ENCODE measurements at regions not wholly inside any gene's neighbourhood (a gene's known extent, or its start where the extent isn't known, plus 50 kb on each side); places are given as distances from the start of the nearest gene placed in this dataset.

DNA sequence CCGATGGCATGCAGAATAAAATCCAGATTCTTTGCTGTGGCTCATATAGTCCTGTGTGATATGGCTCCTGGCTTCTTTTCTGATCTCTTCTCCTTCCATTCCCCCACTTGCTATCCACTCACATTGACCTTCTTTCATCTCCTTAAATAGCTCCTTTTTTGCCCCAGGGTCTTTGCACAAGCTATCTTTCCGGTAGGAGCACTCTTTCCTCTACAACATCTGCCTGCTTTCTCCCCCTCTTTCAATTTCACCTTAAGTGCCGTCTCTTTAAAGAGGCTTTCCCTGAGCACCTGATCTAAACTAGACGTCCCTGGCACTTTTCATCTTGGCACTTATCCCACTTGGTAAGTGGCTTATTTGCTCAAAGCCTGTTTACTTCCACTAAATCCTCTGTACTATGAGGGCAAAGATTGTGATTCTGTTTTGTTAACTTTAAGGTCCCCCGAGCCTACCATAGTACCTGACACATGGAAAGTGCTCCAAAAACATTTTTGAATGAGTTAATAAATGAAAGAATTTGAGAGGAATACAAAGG is 323.3 kb upstream of the TLE3 start:
- DNase-seq, result no peak

DNA sequence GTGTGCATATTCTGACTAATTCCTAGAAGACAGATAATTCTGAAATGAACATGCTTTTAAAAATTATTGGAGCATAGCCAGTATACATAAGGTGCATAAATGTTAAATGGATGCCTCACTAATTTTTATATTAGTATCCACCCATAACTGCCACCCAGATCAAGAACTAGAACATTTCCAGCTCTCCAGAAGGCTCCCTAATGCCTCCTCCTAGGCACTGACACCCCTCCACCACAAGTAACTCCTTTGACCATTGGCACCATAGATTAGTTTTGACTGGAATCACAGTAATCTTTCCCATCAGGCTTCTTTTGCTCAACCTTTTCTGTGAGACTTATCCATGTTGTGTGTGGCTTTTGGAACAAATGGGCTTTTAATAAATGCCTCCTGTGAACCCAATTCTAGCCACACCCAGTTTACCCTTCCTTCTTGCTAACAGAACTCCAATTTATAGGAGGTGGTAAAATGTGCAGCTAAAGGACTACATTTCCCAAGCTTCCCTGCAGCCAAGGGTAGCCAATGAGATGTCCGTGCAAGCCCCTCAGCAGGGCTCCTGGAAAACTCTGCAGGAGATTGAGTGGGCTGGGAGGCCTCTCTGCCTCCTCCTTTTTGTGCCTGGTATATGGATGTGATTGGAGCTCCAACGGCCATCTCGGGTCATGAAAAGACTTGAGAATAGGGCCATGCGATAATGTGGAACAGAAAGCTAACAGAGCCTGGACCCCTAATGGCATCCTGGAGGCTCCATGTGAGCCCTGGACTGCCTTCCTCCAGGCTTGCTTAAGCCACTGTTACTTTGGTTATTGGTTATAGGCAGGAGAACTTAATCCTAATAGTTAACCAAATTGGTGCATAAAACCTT is 322.6 kb upstream of the TLE3 start:
- DNase-seq, result no peak

DNA sequence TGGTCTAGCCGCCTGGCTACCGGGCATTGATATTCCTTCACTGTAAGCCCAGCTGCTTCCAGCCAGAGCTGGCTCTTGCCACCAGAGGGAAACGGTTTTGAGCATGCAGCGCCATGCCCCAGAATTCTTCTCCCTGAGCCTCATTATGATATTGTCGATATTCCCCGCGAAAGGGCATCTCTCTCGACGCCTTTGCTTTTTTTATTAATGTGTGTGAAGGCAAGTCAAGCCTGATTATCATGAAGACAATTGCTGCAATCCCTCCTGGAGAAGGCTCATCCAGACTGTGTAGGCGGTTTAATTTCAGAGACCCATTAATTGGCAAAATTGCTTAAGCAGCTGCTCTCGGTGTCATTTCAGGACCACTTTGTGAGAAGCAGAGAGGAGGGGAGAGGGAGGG is 321.2 kb upstream of the TLE3 start:
- DNase-seq, result no peak

DNA sequence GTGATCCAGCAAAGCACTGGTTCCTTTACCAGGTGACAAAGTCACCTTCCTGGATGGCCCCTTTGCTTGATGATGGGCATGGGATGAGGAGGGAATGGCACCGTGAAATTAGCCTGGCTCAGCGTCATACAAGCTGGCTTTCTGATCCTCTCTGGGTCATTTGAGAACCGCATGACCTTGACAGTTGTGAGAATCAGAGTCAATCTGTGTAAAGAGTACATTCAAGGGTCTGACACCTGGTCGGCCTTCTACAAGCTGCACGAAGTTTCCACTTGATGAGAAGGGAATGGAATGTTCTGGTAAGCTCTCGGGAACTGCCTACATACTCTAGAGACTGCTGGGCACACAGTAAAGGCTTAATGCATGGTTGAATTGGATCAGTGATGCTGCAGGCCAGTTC is 319.8 kb upstream of the TLE3 start:
- DNase-seq, result no peak

DNA sequence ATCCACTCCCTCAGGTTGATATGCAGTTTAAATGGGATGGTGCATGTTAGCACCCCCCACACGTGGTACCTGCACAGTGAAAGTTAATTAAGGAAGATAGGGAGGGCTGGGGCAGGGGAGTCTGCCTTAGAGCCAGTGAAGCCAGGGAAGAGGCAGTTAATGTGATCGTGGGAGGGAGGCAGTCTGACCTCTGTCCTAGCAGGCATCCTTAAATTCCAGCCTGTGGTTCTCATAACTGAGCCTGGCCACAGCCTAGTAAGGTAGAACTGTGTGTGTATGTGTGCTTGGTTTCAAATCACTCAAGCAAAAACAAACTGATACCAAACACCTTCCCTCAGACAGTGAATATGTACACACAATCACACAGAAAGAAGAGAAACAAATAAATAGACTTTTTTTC is 319.1 kb upstream of the TLE3 start:
- no peak for DNase-seq

DNA sequence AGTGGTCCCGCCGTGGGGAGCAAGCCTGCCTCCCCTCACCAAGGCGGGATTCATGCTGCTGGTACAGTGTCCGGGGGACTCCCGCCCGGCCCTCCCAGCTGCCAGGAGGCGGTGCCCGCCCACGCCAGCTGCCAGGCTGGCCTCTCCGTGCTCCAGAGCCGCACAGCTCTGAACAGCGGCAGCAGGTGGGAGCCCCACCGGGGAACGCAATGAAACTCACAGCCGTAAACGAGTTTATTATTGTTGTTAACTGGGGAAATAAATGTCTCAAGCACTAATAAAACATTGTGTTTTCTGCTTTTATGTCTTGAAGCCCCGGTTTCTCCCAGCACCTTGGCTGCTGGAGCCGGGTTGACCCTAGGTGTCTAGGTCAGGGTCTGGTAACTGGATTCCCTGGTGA is 317.7 kb upstream of the TLE3 start:
- DNase-seq, result no peak

DNA sequence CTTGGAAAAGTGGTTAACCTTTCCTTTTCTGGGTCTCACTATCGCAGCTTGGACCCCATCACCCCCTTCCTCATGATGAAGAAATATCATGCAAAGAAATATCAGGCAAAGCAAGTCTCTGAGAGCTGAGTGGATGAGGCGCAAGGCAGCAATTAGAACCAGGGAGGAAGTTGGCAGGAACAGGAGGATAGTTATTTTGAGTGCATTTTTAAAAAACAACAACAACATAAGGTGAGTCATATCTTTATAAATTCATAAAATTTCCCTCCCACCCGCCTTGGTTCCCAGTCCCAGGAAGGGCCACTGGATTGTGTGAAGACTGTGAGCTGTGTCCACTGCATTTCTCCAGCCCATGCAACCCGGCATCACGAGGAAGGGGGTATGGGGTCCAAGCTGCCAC is 316.9 kb upstream of the TLE3 start:
- no peak for DNase-seq

DNA sequence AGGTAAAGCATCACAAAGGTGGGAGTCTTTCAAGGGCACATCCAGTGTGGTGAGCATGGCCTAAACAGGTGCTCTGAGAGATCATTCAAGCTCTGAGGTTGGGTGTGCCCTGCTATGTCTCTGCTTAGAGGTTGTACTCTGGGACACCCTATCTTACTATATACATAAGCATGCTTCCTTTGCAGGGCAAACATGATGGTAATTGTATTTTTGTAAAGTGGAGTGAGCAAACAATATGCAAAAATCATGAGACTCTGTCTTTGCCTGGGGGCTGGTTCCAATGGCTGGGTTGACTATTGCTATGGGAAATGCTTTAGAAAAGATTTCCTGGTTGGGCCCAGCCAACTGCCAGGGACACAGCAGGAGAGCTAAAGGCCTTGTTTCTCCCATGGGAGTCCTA is 315.1 kb upstream of the TLE3 start:
- DNase-seq, result no peak

DNA sequence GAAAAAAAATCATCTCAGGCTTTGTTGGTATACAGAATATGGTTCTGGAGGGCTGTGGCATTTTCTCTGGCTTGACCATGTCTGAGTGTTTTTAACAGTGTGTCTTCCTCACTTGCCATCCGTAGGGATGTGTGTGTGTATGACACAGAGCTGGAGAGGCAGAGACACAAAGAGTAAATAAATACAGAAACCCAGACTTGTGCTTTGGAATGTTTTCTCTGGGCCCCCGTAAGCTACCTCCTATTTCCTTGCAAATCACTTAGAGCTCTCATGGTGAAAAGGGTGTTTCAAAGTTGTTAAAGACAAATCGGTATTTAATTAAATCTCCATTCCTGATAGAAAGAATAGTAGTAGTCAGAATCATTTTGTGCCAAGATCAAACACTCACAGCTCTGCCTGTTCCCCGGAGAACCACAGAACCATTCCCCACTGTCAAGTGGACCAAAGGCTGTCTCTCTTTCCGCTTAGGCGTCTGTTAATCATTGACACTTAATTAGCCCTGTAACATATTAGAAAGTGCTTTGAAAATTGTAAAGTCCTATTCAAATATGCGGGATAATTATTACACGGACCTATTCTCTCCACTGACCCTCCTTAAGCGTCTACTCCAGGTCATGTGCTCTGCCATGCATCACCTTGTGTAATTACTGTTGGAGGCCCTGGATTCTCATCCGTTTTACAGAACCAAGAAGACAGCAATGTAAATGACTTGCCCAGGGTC is 313.6 kb upstream of the TLE3 start:
- DNase-seq, result no peak

DNA sequence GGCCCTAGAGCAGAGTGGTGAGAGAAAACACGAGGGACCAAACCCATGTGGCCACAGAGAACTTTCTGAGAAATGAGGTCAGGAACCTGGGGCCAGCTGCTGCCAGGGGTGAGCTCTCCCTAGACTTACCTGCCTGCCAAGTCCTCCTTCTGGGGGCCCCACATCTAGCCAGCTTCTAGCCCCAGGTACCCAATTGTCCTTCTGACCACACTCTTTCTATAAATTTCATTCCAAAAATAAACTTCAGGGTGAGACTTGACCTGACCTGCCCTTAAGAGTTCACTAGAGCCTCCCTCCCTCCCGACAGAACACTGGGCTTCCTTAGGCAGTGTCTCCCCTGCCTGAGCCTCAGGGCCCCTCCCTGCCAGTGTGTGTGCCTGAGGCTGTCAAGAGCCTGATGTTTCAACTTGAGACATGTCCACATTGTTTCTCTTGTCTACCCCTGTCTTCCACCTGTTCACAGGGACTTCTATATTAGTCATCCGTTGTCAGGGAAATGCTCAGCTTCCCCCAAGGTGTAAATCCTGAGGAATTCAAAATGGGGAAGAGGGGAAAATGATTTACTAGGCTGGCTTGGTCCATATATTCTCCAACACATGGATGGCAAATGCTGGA is 312.8 kb upstream of the TLE3 start:
- no peak for DNase-seq

DNA sequence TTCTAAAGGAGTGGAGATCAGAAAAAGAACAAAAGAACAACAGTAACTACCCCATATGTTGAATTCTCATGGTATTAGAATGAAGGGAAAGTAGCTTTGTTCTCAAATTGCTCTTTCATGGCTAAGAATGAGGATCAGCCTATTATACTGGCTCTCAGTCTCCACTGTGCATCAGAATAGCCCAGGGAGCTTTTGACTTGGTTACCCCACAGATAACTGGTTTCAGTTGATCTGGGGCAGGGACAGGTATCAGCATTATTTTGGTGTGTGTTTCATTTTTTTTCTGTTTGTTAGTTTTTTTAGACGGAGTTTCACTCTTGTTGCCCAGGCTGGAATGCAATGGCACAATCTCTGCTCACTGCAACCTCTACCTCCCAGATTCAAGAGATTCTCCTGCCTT is 311.7 kb upstream of the TLE3 start:
- no peak for DNase-seq

DNA sequence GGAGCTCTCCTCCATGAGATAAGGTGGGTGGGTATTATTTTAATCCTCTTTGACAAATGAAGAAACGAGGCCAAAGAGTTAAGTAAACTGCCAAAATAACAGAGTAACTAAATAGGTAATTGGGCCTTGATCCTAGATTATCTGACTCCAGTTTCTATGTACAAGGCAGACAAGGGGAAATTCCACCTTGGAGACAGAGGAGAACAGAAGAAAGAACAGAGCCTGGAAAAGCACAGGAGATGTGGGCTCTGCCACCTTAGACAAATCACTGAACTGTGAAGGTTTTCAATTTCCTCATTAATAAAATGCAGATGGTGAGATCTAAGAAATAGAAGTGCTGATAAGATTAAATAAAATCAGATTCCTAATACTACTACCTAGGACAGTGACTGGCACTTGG is 310.2 kb upstream of the TLE3 start:
- no peak for DNase-seq

DNA sequence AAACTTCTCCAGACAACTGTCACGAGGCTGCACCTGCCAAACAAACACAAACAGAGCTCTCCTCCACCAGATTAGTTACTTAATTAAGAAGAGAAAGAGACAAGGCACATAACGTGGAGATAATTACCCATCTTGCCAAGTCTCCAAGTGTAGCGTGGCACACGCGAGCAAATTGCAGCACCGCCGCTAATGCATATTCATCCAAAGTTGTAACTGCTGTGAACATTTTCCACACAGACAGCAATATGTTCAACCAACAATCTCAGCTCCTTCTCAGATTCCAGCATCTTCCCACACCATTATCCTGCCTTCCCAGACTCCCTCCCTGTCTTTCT is 309.6 kb upstream of the TLE3 start:
- no peak for DNase-seq

DNA sequence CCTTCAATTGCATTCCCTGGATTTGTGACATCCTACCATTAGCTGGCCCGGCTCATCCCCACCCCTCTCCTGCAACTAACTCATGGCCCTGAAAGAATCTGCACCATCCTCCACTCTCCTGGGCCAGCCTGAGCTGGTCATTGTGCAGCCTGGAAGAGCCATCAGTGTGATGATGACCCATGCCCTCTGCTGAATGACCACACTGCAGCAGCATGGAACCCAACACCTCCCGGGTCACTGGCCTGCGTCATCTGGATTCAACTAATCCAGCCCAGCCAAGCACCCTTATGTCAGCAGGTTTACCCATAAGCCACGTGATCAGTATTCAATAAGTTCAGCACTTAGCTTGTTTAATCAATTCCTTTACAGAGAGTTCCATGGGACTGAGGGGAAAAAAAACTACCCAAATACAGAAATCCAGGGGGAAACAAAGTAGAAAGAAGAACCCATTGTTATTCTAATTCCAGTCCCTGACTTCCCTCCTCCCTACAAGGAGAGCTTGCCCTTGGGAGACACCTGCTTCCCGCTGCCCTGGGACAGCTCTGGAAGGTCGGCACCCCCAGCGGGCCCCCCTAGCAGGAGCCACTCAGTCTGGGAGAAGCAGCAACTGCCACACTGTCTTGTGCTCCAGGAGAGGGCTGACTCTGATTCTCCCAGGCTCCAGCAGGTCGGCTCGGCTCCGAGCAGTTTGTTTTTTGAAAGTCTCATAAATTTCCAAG is 309.1 kb upstream of the TLE3 start:
- DNase-seq, result no peak

DNA sequence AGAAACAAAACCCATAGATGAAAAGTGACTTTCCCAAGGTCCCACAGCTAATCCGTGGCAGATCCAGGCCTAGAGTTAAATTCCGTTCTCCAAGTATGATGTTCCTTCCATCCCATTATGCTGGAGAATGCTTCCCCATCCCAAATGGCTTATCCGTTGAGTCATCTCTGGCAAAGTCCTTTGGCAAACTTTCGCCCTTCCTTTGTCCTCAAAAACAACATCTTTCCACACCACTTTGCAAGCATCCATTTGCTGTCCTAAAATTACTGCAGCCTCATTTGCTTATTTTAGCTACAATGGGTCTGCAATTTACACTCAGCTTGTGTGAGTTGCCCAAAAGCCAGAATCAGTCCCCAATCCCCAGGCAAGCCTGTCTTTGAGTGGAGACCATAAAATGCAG is 304.0 kb upstream of the TLE3 start:
- no peak for DNase-seq

DNA sequence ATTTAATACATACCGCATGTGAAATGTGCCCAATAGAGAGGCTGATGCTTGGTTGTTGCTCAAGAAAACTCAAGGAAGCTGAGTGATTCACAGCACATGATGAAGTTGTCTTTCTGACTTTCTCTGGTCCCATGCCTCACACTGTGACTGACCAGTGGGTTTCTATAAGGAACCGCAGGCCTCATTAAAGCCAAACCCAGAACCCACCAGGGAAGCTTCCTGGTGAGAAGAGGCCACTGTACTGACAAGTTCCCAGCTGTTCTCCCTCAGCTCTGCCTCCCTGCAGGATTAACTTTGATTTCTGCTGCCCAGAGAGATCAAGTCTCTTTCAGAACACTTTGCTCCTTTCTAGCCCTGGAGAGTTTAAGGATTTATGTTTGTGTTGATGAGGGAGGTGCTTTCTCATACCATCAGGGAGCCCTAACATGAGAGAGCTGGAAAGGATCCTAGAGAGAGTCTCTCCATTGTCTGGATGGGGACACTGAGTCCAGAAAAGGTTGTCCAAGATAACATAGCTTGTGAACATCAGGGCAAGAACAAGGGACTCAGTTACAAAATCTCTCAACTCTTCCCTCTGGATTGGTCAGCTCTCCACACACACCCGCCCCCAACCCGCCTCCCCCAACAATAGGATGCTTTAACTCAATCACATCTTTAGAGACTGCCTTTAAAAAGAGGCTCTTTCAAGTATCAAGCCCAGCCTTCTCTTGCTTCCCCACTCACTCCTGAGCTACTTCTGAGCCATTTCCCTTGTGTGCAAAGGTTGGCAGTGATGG is 303.2 kb upstream of the TLE3 start:
- peak; percentile 48 for DNase-seq

DNA sequence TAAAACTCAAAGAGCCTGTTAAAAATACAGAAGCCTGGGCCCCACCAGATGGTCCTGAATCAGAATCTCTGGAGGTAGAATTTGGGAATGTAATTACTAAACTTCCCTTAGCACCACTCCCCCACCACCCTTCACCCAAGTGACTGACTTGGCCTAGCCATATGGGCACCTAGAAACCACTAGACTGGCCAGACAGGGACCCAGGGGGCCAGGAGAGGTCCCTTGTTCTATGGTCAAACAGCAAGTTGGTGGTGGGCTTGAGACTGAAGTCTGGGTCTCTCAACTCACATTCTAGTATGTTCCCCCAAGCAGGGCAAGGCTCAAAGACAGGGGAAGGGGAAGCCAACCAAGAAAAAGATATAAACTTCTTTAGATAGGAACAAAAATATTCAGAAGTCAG is 301.5 kb upstream of the TLE3 start:
- no peak for DNase-seq

DNA sequence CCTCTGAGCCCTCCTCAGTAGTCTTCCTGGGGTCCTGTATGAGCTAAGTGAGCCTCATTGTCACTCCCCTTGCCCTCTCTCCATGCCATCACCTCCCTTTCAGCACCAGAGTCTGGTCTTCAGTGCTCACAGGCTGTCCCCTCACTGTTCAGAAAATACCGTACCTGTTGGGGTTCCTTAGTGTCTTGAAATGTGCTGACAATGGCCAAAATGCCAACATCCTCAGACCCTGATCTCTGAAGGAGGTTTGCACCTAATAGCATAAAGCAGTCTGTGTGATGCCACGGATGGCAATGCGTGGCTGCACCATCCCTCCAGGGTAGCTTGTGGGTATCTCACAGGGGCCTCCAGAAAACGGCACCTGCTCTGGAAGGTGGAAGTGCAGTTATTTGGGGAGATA is 301.0 kb upstream of the TLE3 start:
- DNase-seq, result no peak

DNA sequence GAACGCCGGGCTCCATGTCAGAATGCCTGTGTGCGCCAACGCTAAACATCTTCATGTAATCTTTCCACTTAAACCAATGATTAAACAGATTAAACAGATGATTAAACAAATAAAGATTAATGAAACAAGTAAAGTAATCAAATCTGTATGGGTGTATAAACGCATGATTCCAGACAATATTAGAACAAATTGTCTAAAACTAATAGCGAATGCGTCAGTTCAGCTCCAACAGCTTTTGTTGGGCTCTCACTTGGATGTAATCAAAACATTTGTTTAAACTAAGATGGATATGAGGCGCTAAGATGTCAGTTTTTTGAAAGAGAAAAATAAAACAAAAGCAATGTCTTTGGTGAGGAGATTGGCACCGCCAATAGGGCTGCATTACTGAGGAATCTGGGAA is 299.1 kb upstream of the TLE3 start:
- no peak for DNase-seq

DNA sequence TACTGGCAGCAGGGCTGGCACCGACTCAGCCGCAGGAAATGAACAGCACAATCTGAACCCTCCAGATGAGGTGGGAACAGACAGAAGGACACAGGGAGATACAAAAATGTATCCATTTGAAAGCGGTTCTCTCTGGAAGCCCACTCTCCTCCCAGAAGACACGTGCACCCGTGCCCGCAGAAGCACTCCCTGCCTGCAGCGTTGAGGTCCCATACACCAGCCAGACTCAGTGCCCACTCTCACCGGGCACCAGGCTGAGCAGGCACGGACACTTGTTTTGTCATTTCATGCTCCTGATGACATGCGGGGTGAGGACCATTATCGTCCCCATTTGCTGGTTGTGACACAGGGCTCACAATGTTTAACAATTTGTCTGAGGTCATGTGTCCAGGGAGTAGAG is 297.4 kb upstream of the TLE3 start:
- no peak for DNase-seq

DNA sequence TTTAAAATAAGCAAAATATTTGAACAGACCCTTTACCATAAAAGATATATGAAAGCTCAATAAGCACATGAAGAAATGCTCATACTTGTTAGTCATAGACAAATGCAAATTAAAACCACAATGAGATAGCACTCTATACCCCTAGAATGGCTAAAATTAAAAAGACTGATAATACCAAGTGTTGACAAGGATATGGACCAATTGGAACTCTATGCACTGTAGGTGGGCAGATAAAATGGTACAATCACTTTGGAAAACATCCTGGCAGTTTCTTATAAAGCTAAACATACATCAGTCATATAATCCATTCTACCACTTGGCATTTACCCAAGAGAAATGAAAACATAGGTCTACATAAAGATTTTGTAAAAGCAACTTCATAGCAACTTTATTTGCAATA is 293.0 kb upstream of the TLE3 start:
- no peak for DNase-seq

DNA sequence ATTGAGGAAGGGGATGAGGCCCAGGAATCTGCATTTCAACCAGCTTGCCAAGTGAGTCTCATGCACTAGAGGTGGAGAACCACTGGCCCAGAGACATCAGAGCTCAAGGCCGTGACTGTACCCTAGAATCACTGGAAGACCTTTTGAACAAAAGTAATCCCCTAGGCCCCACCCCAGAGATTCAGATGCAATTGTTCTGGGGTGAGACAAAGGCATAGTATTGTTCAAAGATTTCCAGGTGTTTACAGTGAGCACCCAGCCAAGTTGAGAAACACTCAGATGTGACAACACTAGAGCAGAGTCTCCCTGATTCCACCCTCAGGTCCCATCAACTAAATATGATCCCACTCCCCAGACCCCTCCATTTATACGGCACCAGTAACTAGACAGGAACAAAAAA is 290.3 kb upstream of the TLE3 start:
- DNase-seq, result no peak

DNA sequence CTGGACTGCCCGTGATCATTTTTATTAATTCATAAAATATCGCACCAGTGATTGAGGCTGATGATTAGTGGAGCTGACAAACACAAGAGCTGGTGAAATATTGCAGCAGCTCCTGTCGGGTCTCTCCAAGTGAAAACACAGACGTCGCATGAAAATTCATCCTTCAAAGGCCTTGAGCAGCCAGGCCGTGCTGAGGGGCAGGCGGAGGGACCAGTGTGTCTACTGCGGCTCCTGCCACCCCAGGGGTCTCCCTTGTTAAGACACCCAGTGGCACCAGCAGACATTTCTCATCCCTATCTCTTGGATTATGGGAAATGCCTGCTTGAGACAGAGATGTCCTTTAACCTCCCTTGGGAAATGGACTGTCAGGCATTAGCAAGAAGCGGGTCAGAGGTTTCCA is 289.4 kb upstream of the TLE3 start:
- no peak for DNase-seq
